Inferior parietal cortex (tissue), 1 donor: ENCODE measurements at regions not wholly inside any gene's neighbourhood (a gene's known extent, or its start where the extent isn't known, plus 50 kb on each side); places are given as distances from the start of the nearest gene placed in this dataset.

Experiments
- DNase-seq: peaks from one replicate; pipeline ENCODE4 v3.0.0-alpha.2; 2016; ENCODE audit errors: extremely low spot score

GRCh38 chr2:78941751-78942150, 83.8 kb upstream of the REG3G start:
- no peak for DNase-seq

DNA sequence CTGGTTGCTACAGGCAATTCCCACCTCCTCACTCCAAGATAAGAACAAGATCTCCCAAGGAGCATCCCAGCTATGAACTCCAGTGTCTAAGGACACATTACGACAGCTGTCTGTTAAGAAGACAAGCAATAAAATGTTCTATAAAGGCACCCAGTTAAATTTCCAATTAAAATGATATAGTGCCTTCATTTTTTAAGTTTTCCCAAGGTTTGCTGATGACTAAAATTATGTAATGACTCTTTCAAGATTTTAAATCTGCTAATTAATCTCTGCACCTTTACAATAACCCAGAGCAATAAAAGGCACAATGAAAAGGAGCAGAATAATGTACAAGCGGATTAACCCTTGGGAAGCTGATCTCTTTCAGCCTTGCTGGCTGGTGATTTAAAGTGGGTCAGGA, 61.6 kb upstream of the REG3G start:
- DNase-seq: no peak

DNA sequence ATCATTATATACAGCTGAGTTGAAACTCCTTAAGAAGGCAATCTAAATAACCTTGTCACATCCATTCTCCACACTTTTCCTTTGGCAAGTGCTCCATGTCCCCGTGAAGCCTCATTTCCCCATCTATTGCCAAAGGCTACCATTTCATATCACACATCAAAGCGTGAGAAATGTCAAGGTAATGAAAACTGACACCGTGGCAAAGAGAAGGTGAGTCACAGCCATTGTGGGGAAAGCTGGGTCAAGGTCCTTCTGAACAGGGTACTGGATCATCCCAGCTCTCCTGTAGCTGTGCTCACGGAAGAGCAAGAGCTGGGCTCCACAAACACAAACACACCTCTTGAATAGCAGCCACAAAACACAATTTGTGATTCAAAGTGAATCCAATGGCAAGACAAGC, 58.2 kb upstream of the REG3G start:
- no peak for DNase-seq

- no peak for DNase-seq
These were observed 51.9 kb upstream of the REG3G start for GRCh38 chr2:78973630-78974029.
